ENCODE measurements at regions not wholly inside any gene's neighbourhood (a gene's known extent, or its start where the extent isn't known, plus 50 kb on each side); places are given as distances from the start of the nearest gene placed in this dataset.

- peaks cover 2% of the 10 kb centered on the region for H3K4me1 Mint-ChIP-seq
- no peak overlapping the region for H3K9ac ChIP-seq (ENCODE audit: extremely low read depth, low read length, poor library complexity, severe bottlenecking)
- 100% methylated on average over 1 of the region's 1 CpG; no CpG with 5 or more reads in 1 of the 2 experiments for WGBS, 2 experiments (ENCODE audit: insufficient coverage in 1 of 2, insufficient read length in 1 of 2)
- H3K4me3 Mint-ChIP-seq = no peak overlapping the region
- no peak overlapping the region for H3K27ac ChIP-seq (ENCODE audit: low read depth, low read length)
- H3K4me1 ChIP-seq (ENCODE audit: control insufficient read depth, insufficient read depth, low read length) = no peaks in the 10 kb centered on the region
- no peaks in the 10 kb centered on the region for H3K36me3 Mint-ChIP-seq (ENCODE audit: low read depth)
- H3K27ac Mint-ChIP-seq = no peak overlapping the region
- H3K27me3 Mint-ChIP-seq (ENCODE audit: insufficient read depth) = no peaks in the 10 kb centered on the region
- DNase-seq = no peak
- no peaks in the 10 kb centered on the region for H3K36me3 ChIP-seq (ENCODE audit: control insufficient read depth, insufficient read depth, low read length)
- no peak overlapping the region for H3K4me3 ChIP-seq (ENCODE audit: low read length)
- peaks cover 6% of the 10 kb centered on the region for H3K9me3 Mint-ChIP-seq
- no peaks in the 10 kb centered on the region for H3K27me3 ChIP-seq (ENCODE audit: control insufficient read depth, insufficient read depth, low read length, poor library complexity, severe bottlenecking)
- no peak for TF ChIP-seq CTCF (conservative IDR thresholded peaks at IDR 0.05)
- H3K9me3 ChIP-seq (ENCODE audit: control insufficient read depth, low read length) = no peaks in the 10 kb centered on the region
Observed at GRCh38 chr21:27101523-27101922, 134.6 kb upstream of the ADAMTS5 start.

GRCh38 chr21:27094184-27094948 lies 127.5 kb upstream of the ADAMTS5 start:
- no peaks in the 10 kb centered on the region for H3K36me3 Mint-ChIP-seq (ENCODE audit: low read depth)
- no peak overlapping the region for H3K27ac Mint-ChIP-seq
- H3K4me1 Mint-ChIP-seq = peaks cover 6% of the 10 kb centered on the region
- H3K4me3 Mint-ChIP-seq = no peak overlapping the region
- TF ChIP-seq CTCF (conservative IDR thresholded peaks at IDR 0.05) = no peak
- Histone ChIP-seq H3K9ac (ENCODE audit: extremely low read depth, low read length, poor library complexity, severe bottlenecking) (no peak overlapping the region), H3K9me3 (ENCODE audit: control insufficient read depth, low read length) (no peaks in the 10 kb centered on the region), H3K4me1 (ENCODE audit: control insufficient read depth, insufficient read depth, low read length) (no peaks in the 10 kb centered on the region), H3K27ac (ENCODE audit: low read depth, low read length) (no peak overlapping the region), H3K36me3 (ENCODE audit: control insufficient read depth, insufficient read depth, low read length) (no peaks in the 10 kb centered on the region), H3K4me3 (ENCODE audit: low read length) (no peak overlapping the region), H3K27me3 (ENCODE audit: control insufficient read depth, insufficient read depth, low read length, poor library complexity, severe bottlenecking) (no peaks in the 10 kb centered on the region)
- no peak for DNase-seq
- H3K27me3 Mint-ChIP-seq (ENCODE audit: insufficient read depth) = no peaks in the 10 kb centered on the region
- no peaks in the 10 kb centered on the region for H3K9me3 Mint-ChIP-seq
- 94 to 96% methylated on average over 4 to 5 of the region's 5 CpGs for WGBS, 2 experiments (ENCODE audit: insufficient coverage in 1 of 2, insufficient read length in 1 of 2)

- no peak overlapping the region for H3K4me3 Mint-ChIP-seq
- Histone ChIP-seq H3K4me3 (ENCODE audit: low read length) (no peak overlapping the region), H3K9me3 (ENCODE audit: control insufficient read depth, low read length) (no peaks in the 10 kb centered on the region), H3K27ac (ENCODE audit: low read depth, low read length) (no peak overlapping the region), H3K9ac (ENCODE audit: extremely low read depth, low read length, poor library complexity, severe bottlenecking) (no peak overlapping the region), H3K4me1 (ENCODE audit: control insufficient read depth, insufficient read depth, low read length) (peaks cover 5% of the 10 kb centered on the region), H3K27me3 (ENCODE audit: control insufficient read depth, insufficient read depth, low read length, poor library complexity, severe bottlenecking) (no peaks in the 10 kb centered on the region), H3K36me3 (ENCODE audit: control insufficient read depth, insufficient read depth, low read length) (no peaks in the 10 kb centered on the region)
- WGBS, 2 experiments (ENCODE audit: insufficient coverage in 1 of 2, insufficient read length in 1 of 2) = no CpG with 5 or more reads among the region's 2 CpGs
- peaks cover 6% of the 10 kb centered on the region for H3K4me1 Mint-ChIP-seq
- H3K36me3 Mint-ChIP-seq (ENCODE audit: low read depth) = no peaks in the 10 kb centered on the region
- DNase-seq = no peak
- TF ChIP-seq CTCF (conservative IDR thresholded peaks at IDR 0.05) = no peak
- H3K27me3 Mint-ChIP-seq (ENCODE audit: insufficient read depth) = no peaks in the 10 kb centered on the region
- no peaks in the 10 kb centered on the region for H3K9me3 Mint-ChIP-seq
- no peak overlapping the region for H3K27ac Mint-ChIP-seq
Observed at GRCh38 chr21:27086630-27087029, 119.7 kb upstream of the ADAMTS5 start.

Measured in endodermal cell (in vitro differentiated cells).